Muscle of back (tissue), 3 donors: ENCODE measurements at regions not wholly inside any gene's neighbourhood (a gene's known extent, or its start where the extent isn't known, plus 50 kb on each side); places are given as distances from the start of the nearest gene placed in this dataset.
"Not testable (repeated sequence)": the region's sequence is repeated elsewhere in the genome, so short reads cannot be mapped to it uniquely, and the experiment has no call there.

Source experiments
- DNase-seq, 3 donors: peaks; one replicate each; pipeline versions ENCODE4 v3.0.0 to v3.0.0-alpha.2; 2013

DNA sequence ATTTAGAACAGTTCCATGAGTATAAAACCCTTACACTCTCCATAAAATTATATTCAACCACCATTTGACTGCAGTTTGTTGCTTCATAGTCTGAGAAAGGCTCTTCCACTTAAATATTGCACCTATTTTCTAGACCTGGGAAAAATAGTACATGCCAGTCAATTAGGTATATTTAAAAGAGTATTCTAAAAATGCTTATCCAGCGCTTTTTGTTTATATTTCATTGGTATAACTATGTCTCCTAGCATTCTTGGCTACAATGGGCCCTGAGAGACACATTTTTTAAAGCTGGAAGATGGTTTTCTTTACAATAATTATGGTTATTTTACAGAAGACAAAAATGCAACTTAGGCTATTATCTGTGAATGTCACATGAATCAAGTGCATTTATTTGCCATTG, 439.4 kb downstream of the KCNJ18 start:
- DNase-seq: no peak

DNA sequence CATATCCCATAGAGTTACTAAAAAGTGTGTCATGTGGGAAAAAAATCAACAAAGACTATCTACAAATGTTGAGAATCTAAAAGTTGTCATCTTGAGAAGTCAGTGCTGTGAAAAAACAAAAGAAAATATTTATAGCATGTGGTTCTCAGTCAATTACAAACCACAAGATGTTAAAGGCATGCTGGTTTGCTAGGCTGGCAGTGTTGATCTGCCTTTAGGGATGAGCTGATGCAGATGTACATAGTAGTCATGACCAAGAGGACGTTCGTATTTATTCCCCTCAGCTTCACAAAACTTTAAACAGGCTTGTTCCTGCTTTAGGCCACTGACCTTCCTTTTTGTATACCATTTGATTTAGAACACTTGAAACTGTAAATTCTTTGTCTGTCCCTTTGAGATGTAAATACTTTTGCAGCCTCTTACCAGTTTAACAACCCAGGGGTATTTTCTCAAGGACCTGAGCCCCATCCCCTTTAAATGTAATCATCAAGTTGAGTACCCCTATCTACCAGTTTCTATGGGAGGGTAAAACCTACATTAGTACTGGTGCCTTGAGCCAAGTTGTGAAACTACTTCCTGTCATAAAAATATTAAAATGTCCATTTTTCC, 446.6 kb downstream of the KCNJ18 start:
- no peak for DNase-seq

DNA sequence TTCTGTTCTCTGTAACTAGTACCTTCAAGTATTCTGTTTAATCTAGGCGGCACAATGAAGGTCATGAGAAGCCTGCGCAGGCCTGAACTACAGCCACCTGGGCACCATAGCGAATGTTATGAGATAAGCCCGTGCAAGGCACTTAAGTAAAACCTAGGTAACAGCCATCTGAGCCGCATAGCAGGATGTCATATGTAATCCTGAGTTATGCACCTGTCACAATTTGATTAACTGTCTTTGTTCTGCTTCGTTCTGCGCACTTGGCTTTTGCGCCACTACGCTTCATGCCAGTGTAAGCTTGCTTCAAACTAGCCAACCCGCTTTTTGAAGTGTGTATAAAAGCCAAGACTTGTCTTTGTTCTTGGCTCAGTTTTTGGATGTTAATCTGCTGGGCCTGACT, 449.8 kb downstream of the KCNJ18 start:
- DNase-seq: no peak

DNA sequence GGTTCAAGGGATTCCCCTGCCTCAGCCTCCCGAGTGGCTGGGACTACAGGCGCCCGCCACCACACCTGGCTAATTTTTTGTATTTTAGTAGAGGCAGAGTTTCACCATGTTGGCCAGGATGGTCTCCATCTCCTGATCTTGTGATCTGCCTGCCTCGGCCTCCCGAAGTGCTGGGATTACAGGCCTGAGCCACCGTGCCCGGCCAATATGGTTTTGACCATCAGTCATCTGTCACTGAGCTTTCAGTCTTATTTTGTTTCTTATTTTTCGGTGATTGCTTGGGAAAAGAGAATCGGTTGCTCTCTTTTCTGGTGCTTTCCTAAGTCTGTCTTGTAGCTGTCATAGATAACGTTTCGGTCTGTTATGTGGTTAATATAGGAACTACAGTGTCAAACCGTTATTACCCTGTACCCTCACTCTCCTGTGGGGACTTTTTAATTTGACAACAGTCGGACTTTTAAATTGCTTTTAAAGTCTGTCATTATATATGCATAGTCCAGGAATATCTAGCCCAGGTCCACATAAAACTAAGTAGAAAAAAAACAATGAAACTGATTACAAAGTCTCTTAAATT, 453.4 kb downstream of the KCNJ18 start:
- no peak for DNase-seq

DNA sequence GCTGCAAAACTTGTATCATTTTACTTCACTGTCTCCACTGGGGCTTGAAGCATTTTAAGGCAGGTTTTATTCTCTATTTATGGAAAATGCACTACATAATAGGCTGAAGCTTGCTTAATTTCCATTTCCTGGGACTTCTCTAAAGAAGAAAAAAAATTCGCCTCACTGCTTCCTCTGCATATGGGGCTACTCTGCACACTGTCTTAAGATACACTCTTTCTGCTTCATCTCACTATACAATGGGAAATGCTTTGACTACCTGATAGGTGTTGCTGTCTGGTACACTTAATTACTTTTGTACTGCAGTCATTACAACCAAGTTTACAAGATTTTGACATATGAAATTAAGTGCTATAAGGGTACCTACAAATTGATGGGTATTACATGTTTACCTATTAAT, 466.0 kb downstream of the KCNJ18 start:
- no peak for DNase-seq

DNA sequence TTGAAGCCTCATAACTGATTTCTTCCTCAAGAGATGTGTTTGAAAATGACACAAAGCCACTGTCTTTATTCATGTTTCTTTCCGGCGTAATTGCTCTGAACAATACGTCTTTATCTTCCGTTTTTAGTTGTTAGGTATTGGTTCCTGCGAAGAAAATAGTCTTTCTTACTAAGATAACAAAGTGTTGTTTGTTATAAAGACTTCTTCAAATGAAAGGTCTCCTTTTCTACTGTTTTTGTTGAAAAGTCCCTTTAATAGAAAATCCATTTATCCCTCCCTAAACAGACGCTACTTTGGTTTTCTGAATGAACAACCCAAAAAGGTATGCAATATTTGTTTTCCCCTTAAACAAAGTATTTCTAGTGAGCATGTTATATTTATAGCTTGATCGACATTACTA, 469.1 kb downstream of the KCNJ18 start:
- no peak for DNase-seq

DNA sequence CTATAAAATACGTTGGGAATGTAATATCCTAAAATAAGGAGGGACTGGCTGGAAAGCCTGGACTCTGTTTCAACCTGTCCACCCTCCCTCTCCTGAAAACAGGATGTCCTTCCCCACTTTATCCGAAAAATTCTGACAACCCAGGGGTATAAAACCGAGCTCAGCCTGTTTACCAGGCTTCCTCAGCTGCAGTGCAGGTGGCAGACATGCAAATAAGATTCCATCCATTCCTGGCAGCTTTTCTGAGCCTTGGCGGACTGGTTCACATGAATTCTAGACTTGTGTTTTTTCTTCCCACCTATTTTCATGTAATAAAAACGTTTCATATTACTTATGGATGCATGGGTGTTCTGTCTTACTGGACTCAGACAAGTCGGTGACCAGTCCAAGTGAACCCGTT, 479.3 kb downstream of the KCNJ18 start:
- DNase-seq: no peak

DNA sequence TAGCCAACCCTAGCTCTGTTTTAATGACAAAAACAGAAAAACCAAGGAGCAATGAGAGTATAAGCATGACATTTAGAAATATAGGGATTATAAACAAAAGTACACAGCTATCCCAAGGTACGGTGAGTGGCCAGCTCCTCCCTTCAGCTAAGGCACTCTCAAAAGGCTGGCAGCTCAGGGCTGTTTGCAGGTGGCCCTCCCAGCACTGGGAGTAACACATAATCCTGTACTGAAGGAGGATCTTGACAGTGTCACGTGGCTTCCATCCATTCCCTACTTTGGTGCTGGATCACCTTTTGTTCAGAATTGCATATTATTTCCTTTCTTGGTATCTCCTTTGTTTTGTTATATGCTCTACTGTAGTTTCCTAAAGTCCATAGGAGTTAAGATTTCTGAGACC, 500.8 kb downstream of the KCNJ18 start:
- no peak for DNase-seq

DNA sequence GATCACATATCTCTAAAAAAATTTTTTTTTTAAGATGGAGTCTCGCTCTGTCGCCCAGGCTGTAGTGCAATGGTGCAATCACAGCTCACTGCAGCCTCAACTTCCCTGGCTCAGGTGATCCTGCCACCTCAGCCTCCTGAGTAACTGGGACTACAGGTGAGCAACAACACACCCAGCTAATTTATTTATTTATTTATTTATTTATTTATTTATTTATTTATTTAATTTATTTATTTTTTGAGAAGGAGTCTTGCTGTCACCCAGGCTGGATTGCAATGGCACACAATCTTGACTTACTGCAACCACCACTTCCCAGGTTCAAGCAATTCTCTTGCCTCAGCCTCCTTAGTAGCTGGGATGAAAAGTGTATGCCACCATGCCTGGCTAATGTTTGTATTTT, 507.9 kb downstream of the KCNJ18 start:
- DNase-seq: not testable (repeated sequence)

DNA sequence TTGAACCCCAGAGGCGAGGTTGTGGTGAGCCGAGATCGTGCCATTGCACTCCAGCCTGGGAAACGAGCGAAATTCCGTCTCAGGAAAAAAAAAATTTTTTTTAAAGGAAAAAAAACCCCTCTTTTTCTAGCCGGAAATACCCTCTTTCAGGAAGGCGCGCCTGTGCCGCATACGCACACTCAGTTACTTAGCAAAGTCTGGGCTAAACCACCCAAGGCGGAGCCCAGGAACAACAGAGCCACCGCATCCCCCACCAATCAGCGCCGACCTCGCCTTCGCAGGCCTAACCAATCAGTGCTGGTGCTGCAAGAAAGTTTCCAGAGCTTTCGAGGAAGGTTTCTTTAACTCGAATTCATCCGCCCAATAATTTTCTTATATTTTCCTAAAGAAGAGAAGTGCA, 510.4 kb downstream of the KCNJ18 start:
- DNase-seq: no peak

DNA sequence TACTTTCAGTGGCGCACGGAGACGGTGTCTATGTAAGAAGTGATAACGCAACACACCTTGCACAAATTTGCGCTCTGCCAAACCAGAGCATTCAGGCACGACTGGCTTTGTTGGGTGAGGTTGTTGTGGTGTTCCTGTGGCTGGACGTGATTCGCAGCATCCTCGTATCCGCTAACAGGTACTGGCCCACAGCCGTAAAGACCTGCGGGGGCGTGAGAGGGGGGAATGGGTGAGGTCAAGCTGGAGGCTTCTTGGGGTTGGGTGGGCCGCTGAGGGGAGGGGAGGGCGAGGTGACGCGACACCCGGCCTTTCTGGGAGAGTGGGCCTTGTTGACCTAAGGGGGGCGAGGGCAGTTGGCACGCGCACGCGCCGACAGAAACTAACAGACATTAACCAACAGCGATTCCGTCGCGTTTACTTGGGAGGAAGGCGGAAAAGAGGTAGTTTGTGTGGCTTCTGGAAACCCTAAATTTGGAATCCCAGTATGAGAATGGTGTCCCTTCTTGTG, 510.9 kb downstream of the KCNJ18 start:
- no peak for DNase-seq

DNA sequence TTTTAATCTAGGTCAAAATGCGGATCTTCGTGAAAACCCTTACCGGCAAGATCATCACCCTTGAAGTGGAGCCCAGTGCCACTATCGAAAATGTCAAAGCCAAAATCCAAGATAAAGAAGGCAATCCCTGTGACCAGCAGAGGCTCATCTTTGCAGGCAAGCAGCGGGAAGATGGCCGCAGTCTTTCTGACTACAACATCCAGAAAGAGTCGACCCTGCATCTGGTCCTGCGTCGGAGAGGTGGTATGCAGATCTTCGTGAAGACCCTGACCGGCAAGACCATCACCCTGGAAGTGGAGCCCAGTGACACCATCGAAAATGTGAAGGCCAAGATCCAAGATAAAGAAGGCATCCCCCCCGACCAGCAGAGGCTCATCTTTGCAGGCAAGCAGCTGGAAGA, 511.8 kb downstream of the KCNJ18 start:
- not testable (repeated sequence) for DNase-seq

DNA sequence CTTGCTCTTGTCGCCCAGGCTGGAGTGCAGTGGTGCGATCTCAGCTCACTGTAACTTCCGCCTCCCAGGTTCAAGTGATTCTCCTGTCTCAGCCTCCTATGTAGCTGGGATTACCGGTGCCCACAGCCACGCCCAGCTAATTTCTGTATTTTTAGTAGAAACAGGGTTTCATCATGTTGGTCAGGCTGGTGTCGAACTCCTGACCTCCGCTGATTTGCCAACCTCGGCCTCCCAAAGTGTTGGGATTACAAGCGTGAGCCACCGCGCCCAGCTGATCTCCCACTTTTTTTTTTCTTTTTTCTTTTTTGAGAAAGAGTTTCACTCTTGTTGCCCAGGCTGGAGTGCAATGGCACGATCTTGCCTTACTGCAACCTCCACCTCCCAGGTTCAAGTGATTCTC, 517.9 kb downstream of the KCNJ18 start:
- DNase-seq: not testable (repeated sequence)

DNA sequence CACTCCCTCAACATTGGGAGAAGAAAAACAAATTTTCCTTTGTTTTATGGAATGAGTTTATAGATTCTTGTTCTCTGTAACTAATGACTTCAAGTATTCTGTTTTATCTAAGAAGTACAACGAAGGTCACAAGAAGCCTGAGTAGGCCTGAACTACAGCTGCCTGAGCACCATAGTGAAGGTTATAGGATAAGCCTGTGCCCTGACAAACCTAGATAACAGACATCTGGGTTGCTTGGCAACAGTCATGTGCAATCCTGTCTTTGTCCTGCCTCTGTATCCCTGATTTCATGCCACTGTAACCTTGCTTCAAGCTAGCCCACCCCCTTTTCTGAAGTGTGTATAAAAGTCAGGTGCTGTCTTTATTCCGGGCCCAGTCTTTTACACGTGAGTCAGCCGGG, 520.8 kb downstream of the KCNJ18 start:
- DNase-seq: not testable (repeated sequence)

DNA sequence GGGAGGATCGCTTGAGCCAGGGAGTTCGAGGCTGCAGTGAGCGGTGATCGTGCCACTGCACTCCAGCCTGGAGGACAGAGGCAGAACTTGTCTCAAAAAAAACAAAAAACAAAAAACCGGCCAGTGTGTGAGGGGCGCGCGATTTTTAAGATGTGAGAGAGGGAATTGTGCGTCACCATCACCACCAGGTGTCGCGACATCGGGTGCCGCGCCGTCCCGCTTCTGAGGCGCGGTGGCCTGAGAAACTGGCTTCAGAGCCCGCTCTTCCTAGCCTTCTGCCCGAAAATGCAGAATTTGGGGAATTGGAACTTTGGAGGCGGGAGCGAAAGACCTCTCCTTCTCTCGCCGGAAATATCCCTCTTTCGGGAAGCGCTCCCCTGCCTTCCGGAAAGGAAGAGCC, 524.8 kb downstream of the KCNJ18 start:
- DNase-seq: no peak

DNA sequence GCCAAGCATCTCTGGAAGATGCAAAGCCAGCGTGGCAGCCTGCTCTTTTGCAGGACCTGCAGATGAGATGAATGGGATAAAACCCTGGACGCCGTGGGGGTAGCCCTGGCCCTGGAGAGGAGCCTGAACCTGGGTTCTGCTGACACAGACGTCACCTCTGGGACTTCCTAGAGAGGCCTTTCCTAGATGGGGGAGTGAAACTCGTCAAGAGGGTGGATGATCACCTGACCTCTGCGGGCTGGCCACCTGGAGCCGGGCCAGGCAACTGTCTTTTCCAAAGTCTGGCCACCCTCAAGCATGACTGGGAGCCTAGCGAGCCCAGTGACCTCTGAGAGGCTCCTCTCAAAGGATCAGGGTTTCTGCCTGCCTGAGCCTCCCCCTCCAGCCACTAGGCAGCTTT, 529.0 kb downstream of the KCNJ18 start:
- no peak for DNase-seq

DNA sequence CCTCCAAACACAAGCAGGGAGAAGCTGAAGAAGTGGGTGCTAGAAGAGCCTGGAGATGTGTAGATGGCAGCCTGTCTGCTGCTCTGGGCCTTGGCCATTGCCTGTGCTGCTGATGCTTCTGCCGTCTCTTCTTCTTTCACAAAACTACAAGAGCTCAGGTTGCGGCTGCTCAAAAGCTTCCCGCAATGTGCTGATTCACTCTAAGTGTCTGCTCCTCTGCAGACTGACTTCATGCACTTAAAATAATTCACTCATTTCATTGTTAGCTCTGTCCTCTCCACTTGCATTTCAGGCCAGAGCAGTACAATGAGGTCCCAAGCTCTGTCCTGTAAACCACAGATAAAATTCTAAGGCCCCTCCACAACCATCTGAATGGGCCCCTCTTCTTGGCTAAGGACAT, 534.2 kb downstream of the KCNJ18 start:
- not testable (repeated sequence) for DNase-seq

DNA sequence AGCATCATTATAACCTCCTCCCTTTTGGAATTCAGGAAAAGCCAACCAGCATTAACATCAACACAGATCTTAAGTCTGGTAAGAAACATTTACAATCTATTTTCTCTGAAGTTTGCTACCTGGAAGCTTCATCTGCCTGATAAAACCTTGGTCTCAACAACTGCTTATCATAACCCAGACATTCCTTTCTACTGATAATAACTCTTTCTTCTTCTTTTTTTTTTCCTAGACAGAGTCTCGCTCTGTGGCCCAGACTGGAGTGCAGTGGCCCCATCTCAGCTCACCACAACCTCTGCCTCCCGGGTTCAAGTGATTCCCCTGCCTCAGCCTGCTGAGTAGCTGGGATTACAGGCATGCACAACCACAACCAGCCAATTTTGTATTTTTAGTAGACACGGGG, 534.6 kb downstream of the KCNJ18 start:
- not testable (repeated sequence) for DNase-seq

DNA sequence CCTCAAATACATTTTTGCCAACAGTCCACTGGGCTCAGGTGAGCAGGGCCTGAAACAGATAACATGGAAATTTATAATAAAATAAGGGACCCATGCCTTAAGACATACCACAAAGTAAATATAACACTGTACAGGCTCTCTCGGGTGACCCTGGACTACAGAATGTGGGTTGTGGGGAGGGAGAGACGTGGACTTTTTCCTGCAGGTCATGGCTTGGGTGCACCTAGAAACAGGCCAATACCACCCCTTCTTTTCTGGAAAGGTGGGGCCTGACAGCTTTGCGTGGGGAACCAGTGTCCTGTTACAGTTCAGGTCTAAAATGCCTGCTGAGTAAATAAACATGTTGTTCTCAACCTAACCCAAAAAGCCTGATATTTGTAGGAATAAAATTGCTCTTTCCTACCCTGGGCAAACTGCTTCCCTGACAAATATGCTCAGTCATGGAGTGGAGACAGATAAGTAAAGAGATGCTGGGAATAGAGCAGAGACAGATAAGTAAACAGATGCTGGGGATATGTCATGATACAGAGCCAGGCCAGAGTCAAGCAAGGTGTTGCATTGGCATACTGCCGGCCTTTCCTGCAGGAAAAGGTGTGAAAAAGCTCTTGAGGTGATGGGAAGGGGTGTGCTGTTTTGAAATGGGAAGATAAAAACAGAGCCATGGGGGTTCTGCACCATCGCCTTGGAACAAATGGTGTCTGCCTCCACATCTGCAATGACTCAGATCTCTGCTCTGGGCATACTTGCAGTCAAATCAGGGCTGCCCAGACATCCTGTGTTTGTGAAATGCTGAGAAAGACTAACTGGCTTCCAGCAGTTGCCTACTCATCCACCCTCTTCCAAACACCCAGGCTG, 535.6 kb downstream of the KCNJ18 start:
- DNase-seq: not testable (repeated sequence)

DNA sequence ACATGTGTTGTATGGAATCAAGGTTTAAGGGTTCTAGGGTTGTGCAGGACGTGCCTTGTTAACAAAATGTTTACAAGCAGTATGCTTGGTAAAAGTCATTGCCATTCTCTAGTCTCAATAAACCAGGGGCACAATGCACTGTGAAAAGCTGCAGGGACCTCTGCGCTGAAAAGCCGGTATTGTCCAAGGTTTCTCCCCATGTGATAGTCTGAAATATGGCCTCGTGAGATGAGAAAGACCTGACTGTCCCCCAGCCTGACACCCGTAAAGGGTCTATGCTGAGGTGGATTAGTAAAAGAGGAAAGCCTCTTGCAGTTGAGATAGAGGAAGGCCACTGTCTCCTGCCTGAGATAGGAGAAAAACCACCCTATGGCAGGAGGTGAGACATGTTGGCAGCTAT, 537.5 kb downstream of the KCNJ18 start:
- DNase-seq: not testable (repeated sequence)

DNA sequence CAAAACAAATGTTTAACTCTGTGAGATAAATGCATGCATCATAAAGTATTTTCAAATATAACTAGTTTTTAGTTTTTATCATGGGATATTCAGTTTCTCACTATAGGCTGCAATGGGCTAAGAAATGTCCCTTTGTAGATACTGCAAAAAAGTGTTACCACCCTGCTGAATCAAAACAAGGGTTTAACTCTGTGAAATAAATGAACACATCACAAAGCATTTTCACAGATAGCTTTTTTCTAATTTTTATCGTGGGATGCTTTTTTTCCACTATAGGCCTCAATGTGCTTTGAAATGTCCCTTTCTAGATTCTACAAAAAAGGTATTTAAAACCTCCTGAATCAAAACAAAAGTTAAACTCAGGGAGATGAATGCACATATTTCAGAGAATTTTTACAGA, 541.1 kb downstream of the KCNJ18 start:
- DNase-seq: no peak

DNA sequence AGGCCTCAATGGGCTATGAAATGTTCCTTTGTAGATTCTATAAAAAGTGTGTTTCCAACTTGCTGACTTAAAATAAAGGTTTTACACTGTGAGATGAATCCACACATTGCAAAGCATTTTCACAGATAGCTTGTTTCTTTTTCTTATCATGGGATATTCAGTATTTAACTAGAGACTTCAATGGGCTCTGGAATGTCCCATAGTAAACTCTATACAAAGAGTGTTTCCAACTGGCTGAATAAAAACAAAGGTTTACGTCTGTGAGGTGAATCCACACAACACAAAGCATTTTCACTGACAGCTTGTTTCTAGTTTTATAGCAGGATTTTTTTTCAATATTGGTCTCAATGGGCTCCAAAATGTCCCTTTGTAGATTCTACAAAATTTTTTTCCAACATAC, 550.1 kb downstream of the KCNJ18 start:
- DNase-seq: no peak

DNA sequence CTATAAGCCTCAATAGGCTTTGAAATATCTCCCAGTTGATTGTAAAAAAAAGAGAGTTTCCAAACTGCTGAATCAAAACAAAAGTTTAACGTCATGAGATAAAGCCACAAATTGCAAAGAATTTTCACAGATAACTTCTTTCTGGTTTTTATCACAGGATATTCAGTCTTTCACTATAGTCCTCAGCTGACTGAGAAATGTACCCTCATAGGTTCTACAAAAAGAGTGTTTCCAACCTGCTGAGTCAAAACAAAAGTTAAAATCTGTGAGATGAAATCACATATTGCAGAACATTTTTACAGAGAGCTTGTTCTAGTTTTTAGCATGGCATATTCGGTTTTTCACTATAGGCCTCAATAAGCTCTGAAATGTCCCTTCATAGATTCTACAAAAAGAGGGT, 559.2 kb downstream of the KCNJ18 start:
- DNase-seq: no peak
